Medulla oblongata (tissue), 1 donor: ENCODE measurements at regions not wholly inside any gene's neighbourhood (a gene's known extent, or its start where the extent isn't known, plus 50 kb on each side); places are given as distances from the start of the nearest gene placed in this dataset.

ENCODE experiments used
- DNase-seq: peaks from one replicate; pipeline ENCODE4 v3.0.0-alpha.2; 2015; ENCODE audit errors: extremely low spot score

- no peak for DNase-seq
Measured at GRCh38 chr2:139162957-139163356, 382.8 kb upstream of the NXPH2 start.

- no peak for DNase-seq
Measured at GRCh38 chr2:139162456-139162855, 382.3 kb upstream of the NXPH2 start.

- DNase-seq: no peak
Measured at GRCh38 chr2:139160836-139161235, 380.6 kb upstream of the NXPH2 start.

- DNase-seq: no peak
Measured at GRCh38 chr2:139159177-139159576, 379.0 kb upstream of the NXPH2 start.

- DNase-seq: no peak
Measured at GRCh38 chr2:139156730-139157129, 376.5 kb upstream of the NXPH2 start.

GRCh38 chr2:139155991-139156390 lies 375.8 kb upstream of the NXPH2 start:
- DNase-seq: no peak

- DNase-seq: no peak
Measured at GRCh38 chr2:139142252-139142880, 362.2 kb upstream of the NXPH2 start.

- no peak for DNase-seq
Measured at GRCh38 chr2:139124271-139124670, 344.1 kb upstream of the NXPH2 start.

GRCh38 chr2:139123795-139124194 lies 343.6 kb upstream of the NXPH2 start:
- no peak for DNase-seq

- no peak for DNase-seq
Measured at GRCh38 chr2:139122711-139123158, 342.5 kb upstream of the NXPH2 start.

- no peak for DNase-seq
Measured at GRCh38 chr2:139099721-139100120, 319.5 kb upstream of the NXPH2 start.

GRCh38 chr2:139098961-139099360 lies 318.8 kb upstream of the NXPH2 start:
- no peak for DNase-seq

GRCh38 chr2:139083121-139083520 lies 302.9 kb upstream of the NXPH2 start:
- no peak for DNase-seq

GRCh38 chr2:139080244-139080643 lies 300.1 kb upstream of the NXPH2 start:
- no peak for DNase-seq

- no peak for DNase-seq
Measured at GRCh38 chr2:139079311-139079710, 299.1 kb upstream of the NXPH2 start.

- no peak for DNase-seq
Measured at GRCh38 chr2:139078376-139078775, 298.2 kb upstream of the NXPH2 start.

- DNase-seq: no peak
Measured at GRCh38 chr2:139077099-139077737, 297.0 kb upstream of the NXPH2 start.

GRCh38 chr2:139067874-139068273 lies 287.7 kb upstream of the NXPH2 start:
- DNase-seq: no peak

GRCh38 chr2:139067072-139067471 lies 286.9 kb upstream of the NXPH2 start:
- DNase-seq: no peak

GRCh38 chr2:139064159-139064558 lies 284.0 kb upstream of the NXPH2 start:
- DNase-seq: no peak

- DNase-seq: no peak
Measured at GRCh38 chr2:139059617-139060016, 279.4 kb upstream of the NXPH2 start.

GRCh38 chr2:139055202-139055601 lies 275.0 kb upstream of the NXPH2 start:
- no peak for DNase-seq

- no peak for DNase-seq
Measured at GRCh38 chr2:139048017-139048416, 267.8 kb upstream of the NXPH2 start.

- no peak for DNase-seq
Measured at GRCh38 chr2:139045524-139045923, 265.3 kb upstream of the NXPH2 start.
